CD4-positive, alpha-beta T cell treated with Interleukin-6 for 4 hours (primary cell): ENCODE measurements at regions not wholly inside any gene's neighbourhood (a gene's known extent, or its start where the extent isn't known, plus 50 kb on each side); places are given as distances from the start of the nearest gene placed in this dataset.
"Not testable (repeated sequence)": the region's sequence is repeated elsewhere in the genome, so short reads cannot be mapped to it uniquely, and the experiment has no call there.

ENCODE experiments used
- DNase-seq: peaks from one replicate; pipeline ENCODE4 v3.0.0-alpha.2; 2020; ENCODE audit warnings: mixed read lengths

GRCh38 chr14:19267636-19268035 lies 166.5 kb downstream of the POTEG start:
- peak; percentile 0 for DNase-seq

GRCh38 chr14:19268047-19268627 lies 166.0 kb downstream of the POTEG start:
- DNase-seq, result not testable (repeated sequence)

DNA sequence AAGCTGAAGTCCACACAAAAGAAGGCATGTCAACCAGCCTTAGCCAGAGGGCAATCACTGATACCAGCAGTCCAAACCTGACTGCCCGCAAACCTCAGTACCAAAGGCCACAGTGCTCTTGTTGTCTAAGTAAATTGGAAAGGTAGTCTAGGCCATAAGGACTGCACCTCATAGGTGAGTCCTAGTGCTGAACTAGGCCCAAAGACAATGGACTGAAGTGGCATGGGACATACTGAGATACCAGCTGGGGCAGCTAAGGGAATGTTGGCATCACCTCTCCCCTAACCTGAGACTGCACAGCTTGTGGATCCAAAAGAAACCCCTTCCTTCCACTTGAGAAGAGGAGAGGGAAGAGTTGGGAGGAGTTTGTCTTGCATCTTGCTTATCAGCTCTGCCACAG lies 161.9 kb downstream of the POTEG start:
- DNase-seq, result not testable (repeated sequence)

DNA sequence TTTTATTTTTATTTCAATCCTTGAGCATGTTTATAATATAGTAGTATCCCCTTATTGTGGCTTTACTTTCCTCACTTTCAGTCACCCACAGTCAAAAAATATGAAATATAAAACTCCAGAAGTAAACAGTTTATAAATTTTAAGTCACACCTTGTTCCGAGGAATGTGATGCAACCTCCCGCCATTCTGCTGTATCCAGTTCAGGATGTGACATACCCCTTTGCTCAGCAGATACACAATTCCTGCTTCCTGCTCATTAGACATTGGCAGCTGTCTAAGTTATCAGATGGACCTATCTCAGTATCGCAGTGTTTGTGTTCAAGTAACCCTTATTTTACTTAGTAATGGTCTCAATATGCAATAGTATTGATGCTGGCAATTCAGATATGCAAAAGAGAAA lies 144.5 kb downstream of the POTEG start:
- not testable (repeated sequence) for DNase-seq

GRCh38 chr14:19300243-19300642 lies 133.9 kb downstream of the POTEG start:
- not testable (repeated sequence) for DNase-seq

DNA sequence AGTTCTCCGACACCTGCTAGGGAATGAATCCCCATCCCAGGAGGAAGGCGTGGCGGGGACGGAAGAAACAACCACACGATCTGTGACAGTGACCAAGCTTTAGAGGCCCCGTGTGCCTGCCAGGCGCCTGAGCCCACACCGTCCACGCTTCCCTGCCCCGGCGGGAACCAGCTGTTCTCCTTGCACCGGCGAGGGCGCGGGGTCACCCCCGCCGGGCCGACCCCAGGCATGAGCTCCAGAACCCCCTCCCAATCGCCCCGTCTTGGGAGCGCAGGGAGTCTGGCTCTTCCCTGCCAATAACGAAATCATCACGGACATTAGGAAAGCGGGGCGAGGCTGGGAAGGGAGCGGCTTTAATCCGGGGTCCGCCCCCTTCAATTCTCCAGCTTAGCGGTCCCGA lies 133.3 kb downstream of the POTEG start:
- DNase-seq, result not testable (repeated sequence)

- not testable (repeated sequence) for DNase-seq
Observed at GRCh38 chr14:19303844-19304243, 130.3 kb downstream of the POTEG start.

- DNase-seq, result not testable (repeated sequence)
Observed at GRCh38 chr14:19304442-19304841, 129.7 kb downstream of the POTEG start.

GRCh38 chr14:19304918-19305317 lies 129.2 kb downstream of the POTEG start:
- DNase-seq, result not testable (repeated sequence)

DNA sequence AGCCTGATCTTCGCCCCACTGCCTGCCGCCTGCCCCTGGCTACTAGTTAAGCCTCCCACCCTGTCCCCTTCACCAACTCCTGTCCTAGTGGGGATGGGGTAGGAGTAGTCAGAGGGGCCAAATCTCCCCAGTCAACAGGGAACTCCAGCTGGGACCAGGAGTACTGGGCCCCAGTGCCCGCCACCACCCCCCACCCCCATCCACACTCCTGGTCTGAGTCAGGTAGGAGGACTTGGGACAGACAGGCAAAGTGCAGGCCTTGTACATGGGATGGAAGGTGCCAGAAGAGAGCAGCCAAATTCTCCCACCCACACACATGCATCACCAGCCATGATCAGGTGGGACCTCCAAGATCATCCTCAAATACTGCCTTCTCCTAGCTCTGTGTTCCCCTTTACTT lies 128.4 kb downstream of the POTEG start:
- not testable (repeated sequence) for DNase-seq

- DNase-seq, result not testable (repeated sequence)
Observed at GRCh38 chr14:19306405-19306804, 127.7 kb downstream of the POTEG start.

GRCh38 chr14:19311023-19311422 lies 123.1 kb downstream of the POTEG start:
- not testable (repeated sequence) for DNase-seq

- not testable (repeated sequence) for DNase-seq
Observed at GRCh38 chr14:19330678-19331077, 103.5 kb downstream of the POTEG start.

GRCh38 chr14:19337232-19338059 lies 96.7 kb downstream of the POTEG start:
- not testable (repeated sequence) for DNase-seq

DNA sequence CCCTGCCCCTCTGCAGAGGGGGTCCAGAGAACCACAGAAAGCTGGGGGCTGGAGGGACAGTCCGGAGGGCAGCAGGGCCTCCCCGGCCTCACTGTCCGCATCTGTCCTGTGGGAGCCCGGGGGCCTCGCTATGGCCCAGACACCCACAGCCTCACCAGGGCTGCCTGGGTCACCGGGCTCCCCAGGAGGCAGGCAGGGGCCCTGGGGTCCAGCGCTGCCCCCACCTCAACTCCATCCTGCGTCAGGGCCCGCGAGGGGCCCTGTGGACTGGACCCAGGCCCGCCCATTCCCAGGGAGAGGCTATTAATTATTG lies 96.1 kb downstream of the POTEG start:
- DNase-seq, result not testable (repeated sequence)

DNA sequence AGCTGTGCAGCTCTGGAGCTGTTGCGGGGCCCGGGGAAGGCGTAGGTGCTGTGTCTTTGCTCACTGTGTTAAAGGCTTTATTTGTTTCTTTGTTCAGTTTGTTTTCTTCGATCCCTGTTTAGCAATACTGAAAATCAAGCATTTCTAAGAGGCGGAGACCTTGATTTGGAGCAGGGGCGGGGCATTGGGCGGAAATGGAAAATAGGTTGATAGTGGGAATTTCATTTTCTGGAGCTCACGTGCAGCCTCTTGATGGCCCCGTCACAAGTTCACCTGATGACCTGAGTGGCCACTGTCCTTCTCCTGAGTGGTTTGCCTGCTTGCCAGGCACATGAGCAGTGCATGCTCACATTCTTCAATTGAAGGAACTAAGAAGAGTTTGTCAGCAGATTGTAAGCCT lies 93.2 kb downstream of the POTEG start:
- DNase-seq, result not testable (repeated sequence)

- not testable (repeated sequence) for DNase-seq
Observed at GRCh38 chr14:19341627-19342026, 92.5 kb downstream of the POTEG start.

- DNase-seq, result not testable (repeated sequence)
Observed at GRCh38 chr14:19344261-19344660, 89.9 kb downstream of the POTEG start.

- not testable (repeated sequence) for DNase-seq
Observed at GRCh38 chr14:19344689-19345088, 89.5 kb downstream of the POTEG start.

DNA sequence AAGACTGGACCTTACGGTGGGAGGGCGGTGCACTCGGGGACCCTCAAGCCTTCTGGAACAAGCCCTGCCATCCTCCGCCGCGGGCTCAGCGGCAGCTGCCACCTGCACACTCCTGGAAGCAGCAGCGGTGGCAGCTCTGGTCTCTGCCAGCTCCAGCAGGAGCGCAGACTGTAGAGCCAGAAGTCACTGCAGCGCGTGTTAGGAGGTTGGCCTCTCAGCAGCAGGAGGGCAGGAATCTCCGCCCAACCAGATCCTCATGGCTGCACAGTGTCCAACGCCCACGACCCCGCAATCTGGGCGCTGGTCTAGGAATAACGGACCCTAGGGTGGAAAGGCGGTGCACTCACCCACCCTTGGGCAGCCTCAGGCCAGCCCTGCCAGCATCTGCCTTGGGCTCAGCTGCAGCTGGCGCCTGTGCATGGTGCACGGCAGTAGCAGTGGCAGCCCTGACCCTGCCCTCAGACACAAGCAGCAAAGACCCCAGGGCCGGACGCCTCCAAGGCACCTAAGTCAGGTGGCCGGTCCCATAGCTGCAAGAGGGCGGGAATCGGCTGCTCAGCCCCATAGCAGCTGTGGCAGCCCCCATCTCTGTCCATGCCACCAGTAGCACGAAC lies 88.7 kb downstream of the POTEG start:
- DNase-seq, result not testable (repeated sequence)

GRCh38 chr14:19346074-19346480 lies 88.1 kb downstream of the POTEG start:
- DNase-seq, result not testable (repeated sequence)

- DNase-seq, result not testable (repeated sequence)
Observed at GRCh38 chr14:19346636-19347035, 87.5 kb downstream of the POTEG start.

DNA sequence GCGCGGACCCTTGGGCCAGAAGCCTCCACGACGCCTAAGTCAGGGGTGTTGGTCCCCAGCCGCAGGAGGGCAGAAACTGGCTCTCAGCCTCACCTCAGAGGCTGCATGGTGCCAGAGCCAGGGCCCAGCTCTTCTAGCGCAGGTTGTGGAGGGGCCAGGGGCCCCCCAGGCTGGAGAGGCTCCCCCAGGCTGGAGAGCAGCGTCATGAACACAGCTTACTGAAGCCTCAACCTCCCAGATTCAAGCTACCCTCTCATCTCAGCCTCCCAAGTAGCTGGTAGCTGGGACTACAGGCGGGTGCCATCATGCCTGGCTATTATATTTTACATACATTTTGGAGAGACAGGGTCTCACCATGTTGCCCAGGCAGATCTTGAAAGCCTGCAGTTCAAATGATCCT lies 87.0 kb downstream of the POTEG start:
- not testable (repeated sequence) for DNase-seq
